ENCODE measurements at regions not wholly inside any gene's neighbourhood (a gene's known extent, or its start where the extent isn't known, plus 50 kb on each side); places are given as distances from the start of the nearest gene placed in this dataset.

DNA sequence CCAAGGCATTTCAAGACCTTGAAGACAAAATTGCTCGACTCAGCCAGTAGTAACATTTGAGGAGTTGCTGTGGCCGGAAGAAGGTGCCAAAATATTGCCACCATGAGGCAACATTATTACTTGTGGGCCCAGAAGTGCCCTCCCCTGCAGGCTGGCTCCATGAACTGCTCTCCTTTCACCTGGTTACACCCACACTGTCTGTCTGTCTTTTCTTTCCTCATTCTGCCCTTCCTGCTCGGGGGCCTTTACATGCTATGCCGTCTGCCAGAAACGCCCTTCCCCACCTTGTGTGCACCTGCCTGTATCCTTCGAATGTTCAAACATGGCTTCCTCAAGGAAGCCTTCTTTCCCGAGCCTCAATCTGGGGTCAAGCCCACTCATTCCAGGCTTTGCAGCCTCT lies 224.2 kb upstream of the DIO3 start:
- H3K27me3 ChIP-seq (ENCODE audit: low read length): no peaks in the 10 kb centered on the region
- H3F3A ChIP-seq (ENCODE audit: insufficient read depth): no peaks in the 10 kb centered on the region
- no peak for TF ChIP-seq EZH2phosphoT487 (conservative IDR thresholded peaks at IDR 0.05; ENCODE audit: low read length)
- TF ChIP-seq, protein P1, sequence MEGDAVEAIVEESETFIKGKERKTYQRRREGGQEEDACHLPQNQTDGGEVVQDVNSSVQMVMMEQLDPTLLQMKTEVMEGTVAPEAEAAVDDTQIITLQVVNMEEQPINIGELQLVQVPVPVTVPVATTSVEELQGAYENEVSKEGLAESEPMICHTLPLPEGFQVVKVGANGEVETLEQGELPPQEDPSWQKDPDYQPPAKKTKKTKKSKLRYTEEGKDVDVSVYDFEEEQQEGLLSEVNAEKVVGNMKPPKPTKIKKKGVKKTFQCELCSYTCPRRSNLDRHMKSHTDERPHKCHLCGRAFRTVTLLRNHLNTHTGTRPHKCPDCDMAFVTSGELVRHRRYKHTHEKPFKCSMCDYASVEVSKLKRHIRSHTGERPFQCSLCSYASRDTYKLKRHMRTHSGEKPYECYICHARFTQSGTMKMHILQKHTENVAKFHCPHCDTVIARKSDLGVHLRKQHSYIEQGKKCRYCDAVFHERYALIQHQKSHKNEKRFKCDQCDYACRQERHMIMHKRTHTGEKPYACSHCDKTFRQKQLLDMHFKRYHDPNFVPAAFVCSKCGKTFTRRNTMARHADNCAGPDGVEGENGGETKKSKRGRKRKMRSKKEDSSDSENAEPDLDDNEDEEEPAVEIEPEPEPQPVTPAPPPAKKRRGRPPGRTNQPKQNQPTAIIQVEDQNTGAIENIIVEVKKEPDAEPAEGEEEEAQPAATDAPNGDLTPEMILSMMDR (IDR thresholded peaks at IDR 0.05; ENCODE audit: insufficient read depth, low read length, poor library complexity, severe bottlenecking): no peak
- H3K9ac ChIP-seq (ENCODE audit: low read length): no peak overlapping the region
- H4K20me1 ChIP-seq (ENCODE audit: low read depth, low read length): no peaks in the 10 kb centered on the region
- no peak overlapping the region for H3K4me2 ChIP-seq (ENCODE audit: low read depth, low read length, poor library complexity, severe bottlenecking)
- H3K4me3 ChIP-seq (ENCODE audit: insufficient read depth, low read length, poor library complexity, severe bottlenecking): no peak overlapping the region
- no peak overlapping the region for H2AFZ ChIP-seq (ENCODE audit: low read depth, low read length, severe bottlenecking)
- H3K79me2 ChIP-seq (ENCODE audit: insufficient read depth, low read length): no peaks in the 10 kb centered on the region
- H3K9me3 ChIP-seq (ENCODE audit: insufficient read depth, low read length): no peaks in the 10 kb centered on the region
- H3K27ac ChIP-seq (ENCODE audit: low read depth, low read length): no peak overlapping the region
- no peaks in the 10 kb centered on the region for H3K9me2 ChIP-seq (replicated peaks; ENCODE audit: insufficient read depth, low read length)
- H3K36me3 ChIP-seq (ENCODE audit: low read length): no peaks in the 10 kb centered on the region

DNA sequence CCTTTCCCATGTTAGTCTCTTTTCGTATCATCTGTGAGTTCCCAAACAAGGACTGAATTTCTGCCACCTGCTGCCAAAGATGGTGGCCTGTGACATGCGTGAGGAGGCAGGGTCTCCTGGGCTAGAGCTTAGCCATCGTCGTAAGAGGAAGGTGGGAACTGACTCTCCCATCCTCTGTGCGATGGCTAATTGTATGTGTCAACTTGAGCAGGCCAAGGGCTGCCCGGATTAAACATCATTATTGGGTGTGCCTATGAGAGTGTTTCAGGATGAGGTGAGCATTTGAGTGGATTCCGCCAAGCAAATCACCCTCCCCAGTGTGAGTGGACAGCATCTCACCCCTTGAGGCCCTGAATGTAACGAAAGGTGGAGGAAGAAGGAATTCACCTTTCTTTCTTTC lies 220.7 kb upstream of the DIO3 start:
- H2AFZ ChIP-seq (ENCODE audit: low read depth, low read length, severe bottlenecking): no peak overlapping the region
- no peaks in the 10 kb centered on the region for H3K79me2 ChIP-seq (ENCODE audit: insufficient read depth, low read length)
- H4K20me1 ChIP-seq (ENCODE audit: low read depth, low read length): no peaks in the 10 kb centered on the region
- H3F3A ChIP-seq (ENCODE audit: insufficient read depth): no peaks in the 10 kb centered on the region
- no peak overlapping the region for H3K9ac ChIP-seq (ENCODE audit: low read length)
- no peak overlapping the region for H3K4me3 ChIP-seq (ENCODE audit: insufficient read depth, low read length, poor library complexity, severe bottlenecking)
- H3K36me3 ChIP-seq (ENCODE audit: low read length): no peaks in the 10 kb centered on the region
- H3K27me3 ChIP-seq (ENCODE audit: low read length): no peaks in the 10 kb centered on the region
- no peak overlapping the region for H3K4me2 ChIP-seq (ENCODE audit: low read depth, low read length, poor library complexity, severe bottlenecking)
- H3K9me2 ChIP-seq (replicated peaks; ENCODE audit: insufficient read depth, low read length): no peaks in the 10 kb centered on the region
- no peak overlapping the region for H3K27ac ChIP-seq (ENCODE audit: low read depth, low read length)
- no peaks in the 10 kb centered on the region for H3K9me3 ChIP-seq (ENCODE audit: insufficient read depth, low read length)
- no peak for TF ChIP-seq EZH2phosphoT487 (conservative IDR thresholded peaks at IDR 0.05; ENCODE audit: low read length)
- TF ChIP-seq, protein P1 (IDR thresholded peaks at IDR 0.05; ENCODE audit: insufficient read depth, low read length, poor library complexity, severe bottlenecking): no peak

DNA sequence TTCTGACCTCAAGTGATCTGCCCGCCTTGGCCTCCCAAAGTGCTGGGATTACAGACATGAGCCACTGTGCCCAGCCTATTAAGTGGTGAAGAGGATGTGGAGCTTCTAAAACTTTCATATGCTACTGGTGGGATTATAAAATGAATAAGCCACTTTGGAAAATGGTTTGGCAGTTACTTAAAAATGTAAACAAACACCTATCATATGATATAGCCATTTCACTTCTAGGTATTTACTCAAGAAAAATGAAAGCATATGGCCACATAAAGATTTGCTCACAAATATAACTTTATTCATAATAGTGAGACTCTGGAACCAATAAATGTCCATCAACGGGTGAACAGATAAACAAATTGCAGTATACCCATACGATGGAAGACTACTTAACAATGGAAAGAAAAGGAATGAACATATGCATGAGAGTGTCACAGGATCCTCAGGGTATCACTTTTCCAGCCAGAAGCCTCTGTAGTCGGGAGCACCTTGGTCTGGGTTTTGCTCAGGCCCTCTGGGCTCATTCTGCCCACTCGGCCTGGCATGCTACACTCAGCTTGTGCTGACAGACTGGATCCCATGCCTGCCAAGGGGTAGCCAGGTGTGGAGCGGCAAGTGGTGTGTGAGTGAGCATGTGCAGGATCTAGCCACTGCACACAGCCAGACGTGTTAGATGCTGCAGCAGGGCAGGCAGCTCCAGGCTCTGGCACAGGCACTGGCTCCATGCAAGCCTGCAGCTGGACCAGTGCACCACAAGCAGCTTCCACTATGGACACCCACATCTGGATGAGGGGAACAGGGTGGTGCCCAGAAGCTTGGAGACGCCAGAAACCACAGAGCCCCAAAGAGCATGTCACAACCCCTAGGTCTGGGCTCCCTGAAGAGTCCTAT lies 213.2 kb upstream of the DIO3 start:
- H3K79me2 ChIP-seq (ENCODE audit: insufficient read depth, low read length): no peaks in the 10 kb centered on the region
- no peak overlapping the region for H3K4me2 ChIP-seq (ENCODE audit: low read depth, low read length, poor library complexity, severe bottlenecking)
- H3K4me3 ChIP-seq (ENCODE audit: insufficient read depth, low read length, poor library complexity, severe bottlenecking): no peak overlapping the region
- H4K20me1 ChIP-seq (ENCODE audit: low read depth, low read length): no peaks in the 10 kb centered on the region
- no peak overlapping the region for H3K27ac ChIP-seq (ENCODE audit: low read depth, low read length)
- H3K27me3 ChIP-seq (ENCODE audit: low read length): no peaks in the 10 kb centered on the region
- peaks cover 18% of the 10 kb centered on the region for H3K9me3 ChIP-seq (ENCODE audit: insufficient read depth, low read length)
- H3F3A ChIP-seq (ENCODE audit: insufficient read depth): no peaks in the 10 kb centered on the region
- H3K36me3 ChIP-seq (ENCODE audit: low read length): no peaks in the 10 kb centered on the region
- H2AFZ ChIP-seq (ENCODE audit: low read depth, low read length, severe bottlenecking): no peak overlapping the region
- no peak for TF ChIP-seq EZH2phosphoT487 (conservative IDR thresholded peaks at IDR 0.05; ENCODE audit: low read length)
- TF ChIP-seq, protein P1 (IDR thresholded peaks at IDR 0.05; ENCODE audit: insufficient read depth, low read length, poor library complexity, severe bottlenecking): no peak
- H3K9ac ChIP-seq (ENCODE audit: low read length): no peak overlapping the region
- no peaks in the 10 kb centered on the region for H3K9me2 ChIP-seq (replicated peaks; ENCODE audit: insufficient read depth, low read length)
